ENCODE measurements at regions not wholly inside any gene's neighbourhood (a gene's known extent, or its start where the extent isn't known, plus 50 kb on each side); places are given as distances from the start of the nearest gene placed in this dataset.
"Not testable (repeated sequence)": the region's sequence is repeated elsewhere in the genome, so short reads cannot be mapped to it uniquely, and the experiment has no call there.

DNA sequence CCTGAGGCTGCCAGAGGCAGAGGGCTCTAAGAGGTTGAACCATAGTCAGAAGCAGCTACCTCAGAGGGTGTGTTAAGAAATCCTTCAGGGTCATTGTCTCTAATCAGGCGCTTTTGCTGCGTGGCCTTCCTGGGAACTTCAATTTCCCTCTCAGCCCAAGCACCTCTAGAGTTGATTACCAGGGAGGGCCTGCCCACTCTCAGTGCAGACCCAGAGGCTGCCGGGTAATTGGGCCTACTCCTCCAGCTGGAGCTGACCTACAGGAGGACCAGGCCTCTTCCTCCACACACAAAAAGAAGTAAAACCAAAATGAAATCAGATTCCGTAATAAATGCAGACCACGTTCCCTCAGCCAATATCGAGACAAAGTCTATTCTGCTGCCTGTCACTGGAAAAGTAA, 305.0 kb upstream of the CCL2 start:
- FAIRE-seq: no peak

DNA sequence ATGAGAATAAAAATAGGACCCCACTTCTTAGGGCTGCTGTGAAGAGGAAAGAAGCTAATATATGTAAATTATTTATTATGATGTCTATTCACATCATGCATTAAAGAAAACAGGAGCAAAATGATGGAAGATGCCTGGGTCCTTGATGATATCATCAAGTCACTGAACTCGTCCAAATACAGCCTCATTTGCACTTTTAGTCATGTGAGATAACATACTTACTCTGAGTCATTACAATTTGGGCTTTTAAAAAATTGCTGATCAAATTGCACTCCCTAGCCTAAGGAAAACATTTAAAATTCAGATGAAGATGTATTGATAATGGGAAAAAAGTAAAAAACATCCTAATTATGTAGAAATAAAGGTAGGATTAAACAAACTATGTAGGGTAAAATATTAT, 302.7 kb upstream of the CCL2 start:
- no peak for FAIRE-seq

DNA sequence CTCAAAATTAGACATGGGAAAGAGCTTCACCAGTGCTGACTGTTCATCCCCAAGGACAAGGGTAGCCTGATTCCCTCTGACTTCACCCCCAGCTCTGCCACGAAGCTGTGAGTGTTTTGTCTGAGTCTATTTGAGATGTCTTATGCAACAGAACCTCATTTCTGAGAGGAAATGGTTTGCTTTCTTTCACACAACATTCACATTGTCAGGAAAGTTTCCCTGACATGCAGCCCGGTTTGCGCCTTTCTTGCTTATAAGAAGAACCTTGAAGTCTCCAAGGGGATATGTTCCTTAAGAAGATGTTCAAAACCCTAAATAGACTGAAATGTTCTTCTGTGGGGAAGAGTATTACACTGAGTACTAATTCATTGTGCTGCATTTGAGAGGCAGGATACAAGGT, 300.5 kb upstream of the CCL2 start:
- no peak for FAIRE-seq

DNA sequence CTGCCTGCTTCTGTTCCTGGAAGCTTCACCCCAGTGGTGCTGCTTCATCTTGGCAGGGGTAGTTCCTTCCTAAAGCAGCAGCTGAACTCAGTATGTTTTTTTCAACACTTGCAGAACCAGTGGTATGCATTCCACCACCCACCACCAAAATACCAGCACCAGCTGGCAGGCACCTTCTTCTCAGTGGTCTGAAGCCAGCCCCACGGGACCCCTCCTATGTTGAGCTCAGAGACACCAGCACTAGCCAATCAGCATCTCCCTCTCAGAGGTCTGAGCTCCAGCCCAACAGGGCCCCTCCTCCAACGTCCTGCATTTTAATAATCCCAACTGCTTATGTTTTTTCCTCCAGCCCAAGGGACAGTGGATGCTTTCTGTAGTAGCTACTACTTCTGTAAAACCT, 299.6 kb upstream of the CCL2 start:
- no peak for FAIRE-seq

DNA sequence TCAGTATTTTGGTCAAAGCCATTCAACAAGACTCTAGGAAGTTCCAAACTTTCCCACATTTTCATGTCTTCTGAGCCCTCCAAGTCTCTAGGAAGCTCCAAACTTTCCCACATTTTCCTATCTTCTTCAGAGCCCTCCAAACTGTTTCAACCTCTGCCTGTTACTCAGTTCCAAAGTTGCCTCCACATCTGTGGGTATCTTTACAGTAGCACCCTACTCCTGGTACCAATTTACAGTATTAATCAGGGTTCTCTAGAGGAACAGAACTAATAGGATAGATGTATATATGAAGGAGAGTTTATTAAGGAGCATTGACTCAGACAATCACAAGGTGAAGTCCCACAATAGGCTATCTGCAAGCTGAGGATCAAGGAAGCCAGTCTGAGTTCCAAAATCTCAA, 296.0 kb upstream of the CCL2 start:
- not testable (repeated sequence) for FAIRE-seq

DNA sequence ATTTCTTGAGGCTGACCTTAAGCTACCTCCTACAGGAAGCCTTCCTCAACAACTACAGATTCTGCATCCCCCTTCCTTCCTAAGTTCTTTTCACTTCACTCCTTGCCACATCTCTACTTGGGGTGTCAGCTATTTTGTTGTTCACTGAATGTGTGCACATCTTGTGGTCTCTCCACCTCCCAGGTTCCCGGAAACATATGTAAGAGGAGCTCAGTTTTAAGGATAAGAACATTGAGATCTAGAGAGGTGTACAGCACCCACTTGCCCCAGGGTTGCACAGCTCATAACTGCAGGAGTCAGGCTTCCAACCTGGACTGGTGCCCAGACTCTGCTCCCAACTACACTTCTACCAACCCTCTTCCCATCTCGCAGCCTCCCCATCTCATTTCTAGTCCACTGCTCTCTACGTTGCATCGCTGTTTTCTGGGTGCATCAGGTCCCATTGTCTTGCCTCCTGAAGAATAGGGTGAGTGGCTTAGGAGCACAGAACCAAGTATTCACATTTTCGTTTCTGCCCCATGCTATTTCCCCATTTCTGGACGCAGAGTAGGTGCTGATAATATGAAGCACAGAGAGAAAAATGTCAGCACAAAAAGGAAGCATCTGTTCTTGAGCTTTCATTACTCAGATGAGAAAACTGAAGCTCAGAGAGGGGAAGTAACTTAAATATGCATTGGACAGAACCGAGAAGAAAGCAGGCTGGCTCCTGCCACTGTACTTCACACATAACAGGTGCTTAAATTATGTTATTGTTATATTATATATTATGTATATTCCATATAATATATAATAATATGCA, 292.0 kb upstream of the CCL2 start:
- FAIRE-seq: no peak

DNA sequence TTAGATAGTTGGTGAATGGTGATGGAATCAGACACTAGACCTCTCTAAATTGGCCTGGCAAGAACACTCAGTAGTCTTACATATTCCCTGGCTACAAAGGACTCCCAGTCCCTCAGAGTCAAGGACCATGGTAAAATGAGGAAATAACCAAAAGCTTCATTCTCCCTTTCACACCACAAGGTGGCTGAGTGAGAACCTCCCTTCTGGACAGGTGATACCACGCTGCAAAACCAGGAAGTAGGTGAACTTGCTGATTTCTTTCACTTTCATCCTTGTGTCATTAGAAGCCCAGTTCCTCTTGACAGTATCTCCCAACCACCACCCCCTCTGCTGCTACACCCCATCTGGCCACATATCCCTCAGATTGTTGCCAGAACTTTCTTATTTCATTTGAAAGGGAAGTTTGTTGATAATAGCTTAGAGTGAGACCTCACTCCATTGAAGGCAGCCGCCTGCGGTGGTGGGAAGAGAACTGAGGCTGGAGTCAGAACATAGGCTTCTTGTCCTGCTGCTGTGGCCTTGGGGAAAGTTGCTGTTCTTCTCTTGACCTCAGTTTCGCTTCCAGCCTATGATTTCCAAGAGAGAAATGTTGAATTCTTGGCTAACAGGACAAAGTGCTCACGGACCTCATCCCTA, 290.6 kb upstream of the CCL2 start:
- FAIRE-seq: no peak

DNA sequence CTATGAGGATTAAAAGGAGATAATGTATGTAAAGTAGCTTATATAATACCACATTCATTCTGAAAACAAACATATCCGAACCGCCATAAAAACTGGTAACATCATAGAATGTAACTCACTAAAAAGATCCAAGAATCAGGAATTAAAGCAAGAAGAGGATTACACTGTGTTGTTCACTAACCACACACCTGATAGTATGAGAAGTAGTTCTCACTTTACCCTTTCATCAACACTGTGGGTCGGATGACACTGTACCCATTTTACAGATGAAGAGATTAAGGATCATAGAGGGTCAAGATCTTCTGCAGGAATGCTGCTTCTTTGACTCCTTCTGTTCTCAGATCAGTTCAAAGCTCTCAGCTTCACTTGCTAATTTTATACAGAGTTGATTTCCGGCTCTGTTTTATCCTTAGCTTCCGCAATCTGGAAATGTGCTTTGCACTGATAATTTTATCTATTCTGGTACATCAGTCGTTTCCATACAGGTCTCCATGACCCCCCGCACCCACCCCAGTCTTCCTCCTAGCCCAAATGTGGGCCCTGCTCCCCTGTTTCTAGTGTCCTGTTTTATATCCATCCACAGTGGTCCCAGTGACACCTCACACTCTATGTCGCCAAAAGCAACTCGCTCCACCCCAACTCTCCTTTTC, 288.6 kb upstream of the CCL2 start:
- no peak for FAIRE-seq

DNA sequence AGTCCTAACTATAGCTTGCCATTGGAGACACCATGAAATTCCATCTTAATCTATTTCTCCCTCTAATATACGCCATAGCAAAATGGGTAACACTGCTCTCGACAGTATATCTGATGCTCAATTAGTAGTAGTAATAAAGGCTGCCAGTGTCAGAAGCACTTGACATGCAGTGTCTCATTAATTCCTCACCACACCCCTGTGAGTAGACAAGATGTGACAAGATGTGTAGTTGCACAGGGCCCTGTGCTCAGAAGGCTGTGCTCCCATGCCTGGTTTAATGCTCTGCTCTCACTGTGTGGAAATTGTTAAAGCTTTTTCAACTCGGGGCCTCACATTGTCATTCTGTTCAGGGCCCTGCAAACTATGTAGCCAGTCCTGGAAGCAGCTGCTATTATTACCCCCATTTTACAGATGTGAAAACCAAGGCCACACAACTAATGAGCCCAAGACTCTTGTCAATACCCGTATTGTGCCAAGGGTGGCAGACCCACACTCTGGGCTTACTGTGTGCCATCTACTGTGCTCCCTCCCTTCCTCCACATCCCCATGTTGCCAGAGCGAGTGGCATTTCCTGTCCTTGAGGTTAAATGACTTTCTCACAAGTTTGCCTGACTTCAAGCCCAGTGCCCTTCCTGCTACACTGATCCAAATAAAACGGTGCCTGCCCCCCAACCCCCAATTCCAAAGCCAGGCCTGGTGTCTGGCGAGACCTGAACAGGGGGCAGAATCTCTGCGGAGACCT, 287.3 kb upstream of the CCL2 start:
- no peak for FAIRE-seq

DNA sequence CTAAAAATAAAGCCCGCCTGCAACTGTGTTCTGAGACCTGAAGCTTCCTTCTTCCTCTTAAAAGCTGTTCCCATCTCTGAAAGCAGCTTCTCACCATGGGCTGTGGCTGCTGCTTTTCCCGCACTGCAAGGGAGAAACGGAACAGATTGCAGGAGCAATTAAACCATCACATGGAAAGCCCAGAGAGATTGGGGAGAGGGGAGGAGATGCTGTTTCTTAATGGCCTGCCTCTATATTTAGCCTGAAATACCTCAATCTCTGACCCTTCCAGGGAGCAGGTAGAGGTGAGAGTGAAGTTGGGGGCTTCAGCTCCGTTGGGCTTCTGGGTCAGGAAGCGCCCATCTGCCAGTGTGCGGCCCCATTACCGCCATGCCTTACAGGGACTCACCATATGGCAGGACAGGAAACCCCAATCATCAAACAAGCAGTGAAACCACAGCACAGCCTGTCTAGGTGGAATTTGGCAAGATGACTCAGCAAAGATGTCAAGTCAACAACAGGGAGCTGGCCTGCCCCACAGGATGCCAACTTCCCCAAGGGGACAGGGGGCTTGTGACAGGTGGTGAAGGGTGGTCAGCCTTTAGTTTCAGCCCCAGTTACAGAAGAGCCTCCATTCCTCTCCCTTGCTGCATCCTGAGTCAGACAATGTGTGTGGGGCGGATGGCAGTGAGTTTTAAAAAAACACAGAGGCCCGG, 286.6 kb upstream of the CCL2 start:
- FAIRE-seq: no peak

DNA sequence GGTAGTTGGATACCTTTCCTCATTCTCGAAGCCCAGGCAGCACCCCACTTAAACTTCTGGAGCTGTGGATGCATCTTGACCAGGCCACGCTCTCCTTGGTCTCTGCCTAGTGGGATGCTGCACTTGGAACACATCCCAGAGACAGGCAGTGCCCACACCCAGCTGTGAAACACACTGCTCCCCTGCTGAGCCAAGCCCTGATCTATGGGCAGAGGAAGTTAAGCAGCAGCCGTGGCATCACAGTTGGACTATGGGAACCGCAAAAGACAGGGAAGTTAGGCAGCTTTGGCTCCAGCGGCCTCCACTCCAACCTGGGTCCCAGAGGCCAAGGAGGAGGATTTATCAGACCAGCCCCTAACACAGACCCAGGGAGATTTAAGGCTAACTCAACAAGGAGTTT, 284.8 kb upstream of the CCL2 start:
- no peak for FAIRE-seq

DNA sequence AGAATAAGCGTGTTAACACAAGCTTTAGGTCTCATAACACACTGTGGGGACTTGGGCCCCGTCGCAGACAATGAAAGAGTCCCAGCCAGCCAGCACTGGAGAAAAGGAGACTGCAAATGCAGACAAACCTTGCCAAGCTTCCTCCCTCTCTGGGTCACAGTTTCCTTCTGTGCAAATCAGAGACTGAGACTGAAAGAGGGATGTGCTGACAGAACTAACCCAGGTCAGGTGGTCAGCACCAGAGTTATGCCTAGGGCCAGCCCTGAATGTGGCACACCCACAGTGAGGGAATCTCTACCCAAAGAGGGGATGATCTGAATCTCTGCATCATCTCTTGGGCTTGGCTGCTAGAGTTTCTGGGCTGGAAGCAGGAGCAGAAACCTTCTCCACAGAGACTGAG, 282.3 kb upstream of the CCL2 start:
- FAIRE-seq: no peak

DNA sequence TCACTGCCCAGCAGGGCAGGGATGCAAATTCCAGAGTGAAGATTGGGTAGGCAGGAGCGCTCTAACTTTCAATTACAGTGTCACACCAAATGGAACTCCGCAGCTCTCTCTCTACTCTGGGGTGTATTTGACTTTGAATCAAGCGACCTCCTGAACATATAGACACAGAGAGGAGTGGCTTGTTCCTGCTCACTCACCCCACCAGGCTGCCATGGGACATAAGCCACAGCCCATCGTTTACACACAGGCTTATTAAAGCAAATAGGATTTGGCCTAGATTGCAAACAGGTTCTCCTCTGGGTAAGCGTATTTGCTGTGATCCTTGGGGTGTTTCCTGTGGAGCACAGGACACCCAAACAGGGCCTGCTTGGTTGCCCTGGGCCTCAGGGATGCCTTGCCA, 281.6 kb upstream of the CCL2 start:
- FAIRE-seq: no peak

DNA sequence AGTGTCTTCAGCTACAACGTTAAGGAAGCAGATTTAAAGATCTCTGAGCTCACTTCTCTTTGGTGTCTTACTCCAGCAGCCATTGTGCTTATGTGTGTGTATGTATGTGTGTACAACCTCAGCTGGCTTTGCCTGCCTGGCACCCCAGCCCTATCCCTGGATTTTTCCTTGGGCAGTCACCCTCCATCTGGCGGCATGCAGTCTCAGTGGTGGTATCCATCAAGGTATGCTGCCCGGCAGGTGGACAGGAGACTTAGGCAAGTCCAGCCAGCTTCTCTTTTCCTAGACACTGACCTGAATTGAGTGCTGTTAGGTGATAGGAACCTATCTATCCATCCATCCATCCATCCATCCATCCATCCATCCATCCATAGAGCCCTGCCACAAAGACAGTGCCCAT, 280.8 kb upstream of the CCL2 start:
- no peak for FAIRE-seq

DNA sequence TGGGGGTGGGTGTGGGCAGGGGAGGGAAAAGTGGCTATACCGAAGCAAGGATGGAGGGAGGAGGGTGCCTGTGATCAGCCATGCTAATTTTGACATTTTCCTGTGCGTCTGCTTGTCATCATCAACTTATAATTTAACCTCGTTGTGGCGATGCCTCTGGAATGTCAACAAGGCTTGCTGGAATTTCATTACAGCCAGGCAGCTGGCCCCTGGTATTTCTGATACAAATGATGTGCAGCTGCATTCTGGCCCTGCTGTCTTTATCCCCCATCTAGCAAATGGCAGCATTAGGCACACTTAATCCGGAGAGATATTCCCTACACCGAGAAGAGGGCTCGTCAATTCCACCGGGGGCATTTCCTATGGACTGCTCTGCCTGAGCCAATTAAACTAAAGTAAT, 278.3 kb upstream of the CCL2 start:
- no peak for FAIRE-seq

DNA sequence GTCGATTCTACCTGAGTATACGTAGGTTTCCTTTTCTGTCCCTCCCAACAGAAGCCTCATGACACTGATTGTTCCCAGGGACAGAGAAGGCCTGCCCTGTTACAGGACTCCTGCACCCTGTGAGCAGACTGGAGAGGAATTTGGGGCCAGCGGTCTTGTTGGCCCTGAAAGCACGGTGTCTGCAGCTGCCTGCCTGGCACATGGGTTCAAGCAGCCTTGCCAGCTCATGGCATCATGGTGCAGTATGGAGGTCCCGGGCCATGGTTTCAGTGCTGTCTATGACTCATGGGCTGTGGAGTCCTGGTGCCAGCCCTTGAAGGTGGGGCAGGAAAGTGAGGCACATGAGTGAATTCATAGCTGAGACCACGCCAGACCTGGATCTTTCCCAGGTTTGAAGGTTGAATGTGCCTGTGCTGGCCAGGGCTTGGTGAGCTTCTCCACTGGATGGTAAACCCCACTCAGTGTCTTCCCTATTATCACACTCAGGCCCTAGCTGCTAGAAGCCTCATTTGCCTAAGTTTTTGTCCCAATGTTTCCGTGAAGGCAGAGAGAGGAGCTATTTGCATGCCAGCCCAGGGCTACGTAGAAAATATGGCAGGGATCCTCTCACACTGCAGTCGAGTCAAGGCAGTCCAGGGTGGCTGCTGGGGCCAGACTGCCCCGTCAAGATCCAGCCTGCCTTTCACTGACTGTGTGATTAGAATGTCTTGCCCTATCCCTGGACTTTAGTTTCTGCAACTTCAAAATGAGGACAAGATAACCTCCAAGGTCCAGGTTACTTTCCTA, 277.2 kb upstream of the CCL2 start:
- FAIRE-seq: no peak

DNA sequence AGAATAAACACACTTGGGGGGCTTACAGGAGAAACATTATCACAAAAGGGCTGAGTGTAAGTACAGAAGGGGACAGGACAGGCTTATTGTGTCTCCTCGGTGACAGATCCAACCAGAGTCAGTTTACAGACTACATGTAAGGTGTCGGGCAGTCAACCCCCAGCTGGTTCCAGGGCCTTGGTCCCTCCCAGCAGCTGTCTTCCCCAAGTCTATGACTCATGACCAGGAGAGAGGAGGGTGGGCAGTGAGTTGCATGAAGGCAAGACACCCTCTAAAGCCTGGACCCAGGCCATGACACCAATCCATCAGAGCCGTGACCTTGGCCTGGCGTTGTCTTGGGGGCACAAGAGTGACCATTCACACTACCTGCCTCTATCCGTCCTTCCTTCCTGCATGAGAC, 276.2 kb upstream of the CCL2 start:
- FAIRE-seq: no peak

DNA sequence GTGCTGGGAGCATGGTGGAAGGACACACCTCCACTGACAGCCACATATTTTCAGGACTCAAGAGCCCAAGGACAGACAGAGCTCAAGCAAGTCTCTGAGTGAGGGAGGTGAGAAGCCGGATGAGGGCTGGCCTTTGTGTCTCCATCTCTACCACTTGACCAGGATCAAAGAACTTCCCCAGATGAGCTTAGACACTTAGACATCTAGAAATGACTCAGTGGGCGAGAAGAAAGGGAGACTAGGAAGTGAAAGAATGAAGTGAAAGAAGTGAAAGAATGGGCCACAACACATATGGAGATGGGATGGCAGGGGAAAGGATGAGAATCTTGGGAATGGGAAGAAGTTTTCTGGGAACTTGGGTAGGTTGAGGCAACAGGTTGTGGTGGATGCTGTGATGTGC, 274.9 kb upstream of the CCL2 start:
- FAIRE-seq: no peak

DNA sequence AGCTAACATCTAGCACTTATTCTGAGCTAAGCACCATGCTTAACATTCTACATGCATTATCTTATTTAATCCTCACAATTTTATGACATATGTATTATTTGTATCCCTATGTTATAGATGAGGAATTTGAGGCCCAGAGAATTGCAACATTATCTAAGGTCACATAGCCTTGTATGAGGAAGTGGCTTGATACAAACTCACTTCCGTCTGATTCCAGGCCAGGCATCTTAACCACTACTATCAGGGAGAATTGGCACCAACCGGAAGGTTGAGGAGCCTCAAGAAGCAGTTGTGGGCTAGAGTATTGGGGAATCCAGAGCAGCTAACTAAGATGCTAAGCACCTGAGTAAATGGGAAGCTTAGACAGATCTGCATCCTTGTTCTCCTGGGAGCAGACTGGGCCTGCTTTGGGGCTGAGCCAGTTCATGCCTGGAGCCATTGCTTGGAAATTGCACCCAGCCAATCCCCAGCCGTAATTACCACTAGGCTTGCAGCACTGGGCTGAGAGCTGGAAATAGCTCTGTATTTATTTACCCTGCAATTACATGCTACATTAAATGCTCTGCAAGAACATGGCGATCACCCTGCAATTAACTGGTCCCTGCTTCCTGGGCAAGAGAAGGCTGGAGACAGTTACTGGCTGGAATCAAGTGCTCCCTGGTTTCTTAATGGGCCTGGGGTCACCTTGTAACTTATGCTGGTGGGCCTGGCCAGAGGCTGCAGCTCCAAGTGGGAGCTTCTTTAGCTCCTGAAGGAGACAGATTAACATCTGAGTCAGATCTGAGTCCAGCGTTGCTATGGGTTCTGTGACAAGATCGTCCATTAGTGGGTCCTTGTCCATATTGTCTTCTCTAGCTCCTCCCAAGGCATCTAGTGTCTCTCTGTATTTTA, 273.1 kb upstream of the CCL2 start:
- no peak for FAIRE-seq

DNA sequence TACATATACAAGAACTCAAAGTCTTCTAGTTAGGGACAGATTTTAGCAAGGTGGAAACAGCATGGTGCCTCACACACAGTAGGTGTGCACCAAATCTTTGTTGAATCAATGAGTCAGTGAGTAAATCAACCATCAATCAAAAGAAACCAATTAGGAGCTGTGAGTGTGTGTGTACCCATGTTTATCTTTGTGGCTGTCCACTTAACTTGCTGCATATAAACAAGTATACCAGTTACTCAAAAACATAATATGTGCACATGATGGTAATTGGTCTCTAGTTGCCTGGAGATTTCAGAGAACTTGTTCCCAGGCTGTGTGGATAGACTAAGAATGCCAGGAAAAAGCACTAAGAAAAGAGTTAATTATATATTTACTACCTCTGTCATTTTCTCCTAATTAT, 272.2 kb upstream of the CCL2 start:
- no peak for FAIRE-seq

Data from G401.6 (cell line).